Osteoblast (primary cell): ENCODE measurements at regions not wholly inside any gene's neighbourhood (a gene's known extent, or its start where the extent isn't known, plus 50 kb on each side); places are given as distances from the start of the nearest gene placed in this dataset.

Source experiments
- DNase-seq: peaks from one replicate; pipeline ENCODE4 v3.0.0; 2011; ENCODE audit warnings: low spot score, mixed read lengths; ENCODE audit not compliant: insufficient read length; ENCODE audit errors: missing footprints
- H2AFZ ChIP-seq: 2 replicates; pipeline ENCODE4 v1.6.0; 2011; ENCODE audit warnings: mild to moderate bottlenecking, low read length
- H3K27ac ChIP-seq: 2 replicates; pipeline ENCODE4 v1.5.1; 2011; ENCODE audit warnings: mild to moderate bottlenecking, low read depth, low read length, moderate library complexity
- H3K27me3 ChIP-seq: 2 replicates; pipeline ENCODE4 v1.6.0; 2012; ENCODE audit warnings: mild to moderate bottlenecking, control low read depth, inconsistent platforms, low read length, moderate library complexity; ENCODE audit not compliant: insufficient read depth
- H3K36me3 ChIP-seq: 2 replicates; pipeline ENCODE4 v1.5.1; 2011; ENCODE audit warnings: mild to moderate bottlenecking, low read length, control low read depth, moderate library complexity; ENCODE audit not compliant: insufficient read depth
- H3K4me1 ChIP-seq: 2 replicates; pipeline ENCODE4 v1.5.1; 2011; ENCODE audit warnings: mild to moderate bottlenecking, low read length, control low read depth, moderate library complexity; ENCODE audit not compliant: insufficient read depth
- H3K4me2 ChIP-seq: 2 replicates; pipeline ENCODE4 v1.6.0; 2011; ENCODE audit warnings: mild to moderate bottlenecking, low read length; ENCODE audit not compliant: insufficient read depth
- H3K4me3 ChIP-seq: fragments of 200-600 bp; sonication (generic); 3 replicates; pipeline ENCODE4 v1.5.1; 2012; ENCODE audit warnings: mild to moderate bottlenecking, low read length, inconsistent platforms; ENCODE audit not compliant: insufficient read depth
- H3K79me2 ChIP-seq: 2 replicates; pipeline ENCODE4 v1.6.0; 2012; ENCODE audit warnings: mild to moderate bottlenecking, low read length, control low read depth, inconsistent platforms; ENCODE audit not compliant: insufficient read depth
- H3K9me3 ChIP-seq: 2 replicates; pipeline ENCODE4 v1.5.1; 2011; ENCODE audit warnings: low read depth, low read length, control low read depth
- H4K20me1 ChIP-seq: 2 replicates; pipeline ENCODE4 v1.6.0; 2012; ENCODE audit warnings: mild to moderate bottlenecking, low read length, control low read depth; ENCODE audit not compliant: insufficient read depth
- CTCF ChIP-seq: IDR thresholded peaks from 2 replicates; pipeline ENCODE4 v1.5.1; 2011; ENCODE audit warnings: mild to moderate bottlenecking, low read depth, low read length, moderate library complexity; ENCODE audit errors: extremely low read depth

- H2AFZ ChIP-seq, result no peak overlapping the region
- no peak overlapping the region for H3K4me3 ChIP-seq
- no peak overlapping the region for H3K4me2 ChIP-seq
- no peaks in the 10 kb centered on the region for H4K20me1 ChIP-seq
- H3K4me1 ChIP-seq, result no peaks in the 10 kb centered on the region
- DNase-seq, result no peak
- H3K36me3 ChIP-seq, result no peaks in the 10 kb centered on the region
- H3K9me3 ChIP-seq, result peaks cover 3% of the 10 kb centered on the region
- H3K27ac ChIP-seq, result no peak overlapping the region
- no peaks in the 10 kb centered on the region for H3K27me3 ChIP-seq
- TF ChIP-seq CTCF, result no peak
- H3K79me2 ChIP-seq, result no peaks in the 10 kb centered on the region
Observed at GRCh38 chr2:57386305-57386704, 660.3 kb upstream of the VRK2 start.

GRCh38 chr2:57396355-57397098 is 650.1 kb upstream of the VRK2 start:
- Histone ChIP-seq H3K79me2 (no peaks in the 10 kb centered on the region), H4K20me1 (no peaks in the 10 kb centered on the region), H3K36me3 (no peaks in the 10 kb centered on the region), H3K4me2 (no peak overlapping the region), H3K4me3 (no peak overlapping the region), H3K27me3 (no peaks in the 10 kb centered on the region), H3K4me1 (no peaks in the 10 kb centered on the region), H2AFZ (no peak overlapping the region), H3K27ac (no peak overlapping the region), H3K9me3 (no peaks in the 10 kb centered on the region)
- TF ChIP-seq CTCF, result no peak
- no peak for DNase-seq

GRCh38 chr2:57397550-57398360 is 648.9 kb upstream of the VRK2 start:
- H3K36me3 ChIP-seq, result no peaks in the 10 kb centered on the region
- no peaks in the 10 kb centered on the region for H4K20me1 ChIP-seq
- no peak overlapping the region for H3K27ac ChIP-seq
- no peaks in the 10 kb centered on the region for H3K4me1 ChIP-seq
- no peak overlapping the region for H3K4me3 ChIP-seq
- no peaks in the 10 kb centered on the region for H3K27me3 ChIP-seq
- peak; percentile 61 for DNase-seq
- H3K4me2 ChIP-seq, result no peak overlapping the region
- TF ChIP-seq CTCF, result no peak
- no peaks in the 10 kb centered on the region for H3K9me3 ChIP-seq
- H3K79me2 ChIP-seq, result no peaks in the 10 kb centered on the region
- no peak overlapping the region for H2AFZ ChIP-seq

GRCh38 chr2:57399057-57399456 is 647.5 kb upstream of the VRK2 start:
- DNase-seq, result no peak
- no peak overlapping the region for H2AFZ ChIP-seq
- H3K4me1 ChIP-seq, result no peaks in the 10 kb centered on the region
- H3K79me2 ChIP-seq, result no peaks in the 10 kb centered on the region
- no peaks in the 10 kb centered on the region for H3K36me3 ChIP-seq
- H3K27ac ChIP-seq, result no peak overlapping the region
- H4K20me1 ChIP-seq, result no peaks in the 10 kb centered on the region
- no peak overlapping the region for H3K4me2 ChIP-seq
- TF ChIP-seq CTCF, result no peak
- H3K27me3 ChIP-seq, result no peaks in the 10 kb centered on the region
- H3K9me3 ChIP-seq, result no peaks in the 10 kb centered on the region
- H3K4me3 ChIP-seq, result no peak overlapping the region
